GM18867 (cell line): ENCODE measurements at regions not wholly inside any gene's neighbourhood (a gene's known extent, or its start where the extent isn't known, plus 50 kb on each side); places are given as distances from the start of the nearest gene placed in this dataset.
"Not testable (repeated sequence)": the region's sequence is repeated elsewhere in the genome, so short reads cannot be mapped to it uniquely, and the experiment has no call there.

Source experiments
- ATAC-seq: cut with Tn5 transposase; IDR thresholded peaks from one replicate; pipeline ENCODE4 v1.9.1; 2021; ENCODE audit warnings: mild to moderate bottlenecking, moderate library complexity; ENCODE audit not compliant: unreplicated experiment

DNA sequence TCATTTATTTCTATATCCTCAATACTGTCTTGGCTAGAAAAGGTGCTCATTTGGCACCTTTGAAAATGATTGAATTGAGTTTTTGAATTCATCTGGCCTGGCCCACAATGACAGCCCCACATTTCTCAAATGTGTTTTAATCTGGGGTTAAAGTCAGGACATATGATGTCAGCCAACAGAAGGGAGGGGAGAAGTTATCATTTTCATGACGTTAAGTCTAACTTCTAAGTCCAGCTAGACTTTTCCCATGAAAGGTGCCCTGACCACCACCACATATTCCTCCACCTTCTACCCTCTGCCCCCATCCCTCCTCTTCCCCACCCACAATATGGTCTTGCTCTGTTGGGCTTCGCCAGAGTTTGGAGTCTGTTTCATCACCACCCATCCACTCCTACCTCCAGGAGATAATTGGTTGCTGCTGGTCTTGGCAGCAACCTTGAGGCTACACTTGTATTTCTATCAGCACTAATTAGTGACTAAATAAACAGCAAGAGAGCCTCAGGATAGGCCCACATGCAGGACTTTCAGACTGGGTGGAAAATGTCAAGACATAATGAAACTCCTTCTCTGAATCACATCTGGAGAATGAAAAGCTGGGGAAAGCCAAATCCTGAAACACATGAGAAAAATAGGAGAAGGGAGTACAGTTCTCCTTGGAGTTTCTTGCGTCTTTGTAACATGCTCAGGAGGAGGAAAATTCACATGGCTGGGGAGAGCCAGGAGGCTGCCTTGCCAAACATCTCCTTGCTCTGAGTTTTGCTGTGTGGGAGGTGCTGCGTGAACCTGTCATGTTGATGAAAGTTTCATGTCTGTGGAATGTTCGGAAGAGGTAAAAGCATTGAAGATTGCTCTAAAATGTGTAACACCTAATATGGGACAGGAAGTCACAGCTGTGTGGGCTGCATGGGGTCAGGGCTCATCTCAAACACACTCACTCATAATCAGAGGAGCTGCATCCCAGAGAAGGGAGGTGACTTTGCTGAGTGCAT lies 544.7 kb upstream of the KLF4 start:
- no peak for ATAC-seq

- ATAC-seq, result not testable (repeated sequence)
Observed at GRCh38 chr9:108032079-108032478, 542.5 kb upstream of the KLF4 start.

DNA sequence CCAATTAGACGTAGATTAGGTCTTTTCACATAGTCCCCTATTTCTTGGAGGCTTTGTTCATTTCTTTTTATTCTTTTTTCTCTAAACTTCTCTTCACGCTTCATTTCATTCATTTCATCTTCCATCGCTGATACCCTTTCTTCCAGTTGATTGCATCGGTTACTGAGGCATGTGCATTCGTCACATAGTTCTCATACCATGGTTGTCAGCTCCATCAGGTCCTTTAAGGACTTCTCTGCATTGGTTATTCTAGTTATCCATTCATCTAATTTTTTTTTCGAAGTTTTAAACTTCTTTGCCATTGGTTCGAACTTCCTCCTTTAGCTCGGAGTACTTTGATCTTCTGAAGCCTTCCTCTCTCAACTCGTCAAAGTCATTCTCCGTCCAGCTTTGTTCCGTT lies 541.7 kb upstream of the KLF4 start:
- not testable (repeated sequence) for ATAC-seq

DNA sequence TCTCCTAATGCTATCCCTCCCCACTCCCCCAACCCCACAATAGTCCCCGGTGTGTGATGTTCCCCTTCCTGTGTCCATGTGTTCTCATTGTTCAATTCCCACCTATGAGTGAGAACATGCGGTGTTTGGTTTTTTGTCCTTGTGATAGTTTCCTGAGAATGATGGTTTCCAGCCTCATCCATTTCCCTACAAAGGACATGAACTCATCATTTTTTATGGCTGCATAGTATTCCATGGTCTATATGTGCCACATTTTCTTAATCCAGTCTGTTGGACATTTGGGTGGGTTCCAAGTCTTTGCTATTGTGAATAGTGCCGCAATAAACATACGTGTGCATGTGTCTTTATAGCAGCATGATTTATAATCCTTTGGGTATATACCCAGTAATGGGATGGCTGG lies 537.1 kb upstream of the KLF4 start:
- not testable (repeated sequence) for ATAC-seq

GRCh38 chr9:108024604-108025003 lies 535.0 kb upstream of the KLF4 start:
- no peak for ATAC-seq

DNA sequence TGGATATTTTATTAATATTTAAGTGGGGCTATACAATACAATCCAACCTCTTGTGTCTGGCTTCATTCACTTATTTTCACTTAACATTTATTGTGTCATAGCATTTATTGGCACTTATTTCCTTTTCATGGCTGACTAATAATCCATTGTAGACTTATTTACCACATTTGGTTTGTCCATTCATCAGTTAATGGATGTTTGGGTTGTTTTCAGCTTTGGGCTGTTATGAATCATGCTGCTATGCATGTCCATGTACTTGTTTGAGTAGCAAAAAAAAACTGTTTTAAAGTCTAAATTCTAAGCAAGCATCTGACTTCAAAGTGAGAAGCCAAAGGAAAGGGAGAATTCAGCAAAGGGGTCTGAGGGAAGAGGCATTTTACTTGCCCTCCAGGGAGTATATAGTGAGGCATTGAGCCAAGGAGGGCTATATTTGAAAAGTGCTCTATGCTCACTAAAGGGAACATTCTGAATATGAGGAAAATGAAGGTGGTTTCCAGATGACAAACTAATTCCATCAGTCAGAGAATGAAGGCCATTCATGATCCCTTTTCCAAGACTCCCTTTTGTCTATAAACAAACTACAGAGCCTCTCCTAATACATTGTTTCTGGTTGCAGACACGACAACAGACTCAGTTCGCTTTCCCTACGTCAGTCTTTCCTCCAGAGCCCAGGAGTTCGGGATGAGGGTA lies 532.8 kb upstream of the KLF4 start:
- ATAC-seq, result no peak

DNA sequence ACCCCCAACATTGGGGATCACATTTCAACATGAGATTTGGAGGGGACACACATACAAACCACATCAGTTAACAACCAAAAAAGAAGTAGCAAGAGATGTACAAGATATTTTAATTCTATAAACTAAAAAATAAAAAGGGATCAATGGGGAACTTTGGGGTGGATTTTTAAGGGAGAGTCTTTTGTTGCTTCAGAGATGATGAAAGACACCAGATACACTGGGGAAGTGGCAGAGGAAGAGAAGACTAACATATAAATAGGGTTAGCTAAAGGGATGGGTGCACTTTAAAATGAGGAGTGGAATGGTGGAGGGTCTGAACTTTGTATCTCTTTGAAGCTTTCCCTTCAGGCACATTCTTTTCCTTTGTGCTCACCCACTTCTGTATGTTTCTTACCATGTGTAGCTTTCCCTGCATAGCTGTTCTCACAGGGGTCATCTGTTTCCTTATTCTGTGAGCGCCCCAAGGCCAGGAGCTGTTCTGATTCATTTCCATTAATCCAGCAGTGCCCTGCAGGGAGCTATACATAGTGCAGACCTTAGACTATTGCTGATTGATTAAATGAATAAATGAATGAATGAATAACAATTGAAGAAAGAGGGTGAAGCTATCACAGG lies 531.6 kb upstream of the KLF4 start:
- ATAC-seq, result no peak

DNA sequence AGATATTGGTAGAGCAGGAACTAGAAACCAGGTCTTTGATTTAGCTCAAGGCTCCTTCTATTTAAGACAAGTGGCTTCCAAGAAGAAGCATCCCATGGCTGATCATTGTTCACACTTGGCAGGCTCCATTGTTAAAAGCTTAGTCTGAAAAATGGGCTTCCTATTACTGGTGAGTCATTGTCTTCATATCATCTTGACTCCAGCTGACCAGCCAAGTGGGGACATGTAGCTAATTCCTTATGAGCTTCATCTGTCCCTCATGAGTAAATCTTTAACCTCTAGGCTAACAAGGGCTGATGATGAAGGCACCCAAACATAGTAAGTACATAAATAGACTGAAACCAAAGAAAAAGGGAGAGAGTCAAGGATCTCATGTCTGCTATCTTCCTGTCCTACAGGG lies 530.3 kb upstream of the KLF4 start:
- ATAC-seq, result no peak

GRCh38 chr9:108017671-108018070 lies 528.1 kb upstream of the KLF4 start:
- ATAC-seq, result no peak

DNA sequence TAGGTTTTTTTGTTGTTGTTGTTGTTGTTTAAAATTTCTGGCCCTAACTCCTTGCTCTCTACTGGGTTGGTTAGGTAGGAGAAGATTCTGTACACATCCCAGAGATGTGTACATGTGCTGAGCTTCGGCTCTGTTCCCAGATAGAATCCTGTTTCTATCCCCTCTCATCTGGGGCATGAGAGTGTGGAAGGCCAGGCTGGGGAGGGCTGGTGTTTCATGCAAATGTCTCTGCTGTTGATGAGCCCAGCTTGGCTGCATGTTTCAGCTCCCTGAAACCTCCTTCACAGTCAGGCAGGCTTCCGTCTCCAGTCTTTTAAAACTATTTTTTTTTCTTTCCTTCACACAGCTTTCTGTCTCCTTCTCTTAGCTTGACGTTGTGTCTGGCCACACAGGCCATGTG lies 526.9 kb upstream of the KLF4 start:
- ATAC-seq, result no peak

- no peak for ATAC-seq
Observed at GRCh38 chr9:108015690-108016089, 526.1 kb upstream of the KLF4 start.

GRCh38 chr9:108014353-108014752 lies 524.8 kb upstream of the KLF4 start:
- no peak for ATAC-seq

DNA sequence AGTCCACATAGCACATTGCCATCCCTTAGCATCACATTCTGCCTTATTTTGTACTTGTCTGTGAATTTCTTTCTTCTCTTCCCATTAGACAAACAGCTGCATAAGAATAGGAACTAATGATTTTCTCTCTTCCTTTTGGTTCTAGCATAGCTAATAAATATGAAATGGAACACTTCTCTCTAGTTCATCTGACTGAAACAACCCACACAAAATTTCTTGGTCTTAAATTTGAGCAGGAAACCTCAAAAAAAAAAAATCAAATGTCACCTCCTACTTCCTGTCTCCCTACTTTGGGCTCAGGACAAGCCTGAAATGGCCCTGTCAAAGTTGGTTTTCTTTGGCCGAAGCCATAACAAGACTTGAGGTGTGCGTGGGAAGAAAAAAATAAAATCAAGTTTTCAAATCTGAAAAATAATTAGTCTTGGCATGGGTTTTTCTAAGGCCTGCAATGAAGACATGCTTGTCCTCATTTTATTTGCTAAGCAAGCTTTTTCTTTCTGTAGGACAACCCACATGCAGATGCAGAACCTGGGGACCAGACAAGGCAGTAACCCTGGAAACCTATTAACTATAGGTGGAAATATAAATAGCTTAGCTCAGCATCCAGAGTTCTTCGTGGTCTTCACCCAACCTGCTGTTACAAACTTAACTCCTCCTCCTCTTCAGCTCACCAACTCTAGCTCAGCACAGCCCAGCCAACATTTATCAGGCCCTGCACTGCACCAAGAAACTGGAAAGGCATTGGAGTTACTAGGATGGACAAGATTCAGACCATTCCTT lies 523.5 kb upstream of the KLF4 start:
- ATAC-seq, result no peak

DNA sequence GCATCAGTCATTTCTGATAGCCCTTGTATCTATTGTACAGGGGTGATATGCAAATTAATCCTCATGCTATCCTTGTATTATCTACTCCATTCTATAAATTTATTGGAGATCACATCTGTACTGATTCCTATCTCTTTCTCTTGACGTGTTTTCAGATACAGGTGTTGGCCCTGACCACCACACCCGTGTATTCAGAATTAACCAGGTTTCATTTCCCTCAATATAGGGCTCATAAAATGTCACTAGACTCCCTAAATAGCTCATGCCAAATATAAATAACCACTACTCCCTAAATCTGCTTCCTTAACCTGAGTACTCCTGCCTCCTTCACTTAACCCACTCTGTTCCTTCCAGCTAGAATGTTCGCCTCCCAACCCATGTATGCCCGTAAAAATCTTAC lies 522.8 kb upstream of the KLF4 start:
- no peak for ATAC-seq

DNA sequence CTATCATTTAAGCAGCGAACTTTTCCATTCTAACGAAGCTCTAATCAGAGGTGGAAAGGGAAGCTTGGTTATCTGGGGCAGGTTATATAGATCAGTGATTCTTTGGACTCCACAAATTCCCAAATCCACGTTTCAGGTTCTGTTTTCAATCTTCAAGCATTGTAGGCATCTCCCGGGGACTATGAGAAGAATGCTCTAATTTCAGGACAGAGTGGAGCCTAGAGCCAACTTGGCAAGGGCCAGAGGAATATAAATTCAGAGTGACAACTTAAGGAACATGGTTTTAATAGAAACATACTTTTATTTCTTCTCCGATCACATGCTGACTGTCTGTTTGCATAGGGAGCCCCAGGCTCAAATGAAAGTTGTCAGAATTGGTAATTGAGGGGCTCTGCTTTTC lies 514.0 kb upstream of the KLF4 start:
- ATAC-seq, result no peak

- no peak for ATAC-seq
Observed at GRCh38 chr9:108002371-108002956, 512.9 kb upstream of the KLF4 start.

DNA sequence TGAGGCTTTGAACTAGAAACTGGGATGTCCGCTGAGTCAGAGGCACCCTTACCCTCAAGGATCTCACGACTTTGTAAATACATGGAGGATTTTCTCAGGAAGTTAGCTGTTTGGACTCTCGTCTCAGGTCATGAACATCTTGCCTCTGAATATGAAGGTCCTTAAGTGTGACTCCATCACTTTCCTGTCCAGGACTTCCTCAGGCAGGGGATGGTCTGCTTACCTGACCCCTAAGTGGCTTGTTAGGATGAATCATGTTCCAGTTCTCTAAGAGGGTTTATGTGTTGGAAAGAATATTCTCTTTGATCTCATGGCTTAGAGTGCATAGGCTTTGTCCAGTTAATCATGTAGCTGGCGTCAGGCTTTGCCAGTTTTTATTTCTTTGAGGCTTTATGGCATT lies 511.7 kb upstream of the KLF4 start:
- no peak for ATAC-seq

DNA sequence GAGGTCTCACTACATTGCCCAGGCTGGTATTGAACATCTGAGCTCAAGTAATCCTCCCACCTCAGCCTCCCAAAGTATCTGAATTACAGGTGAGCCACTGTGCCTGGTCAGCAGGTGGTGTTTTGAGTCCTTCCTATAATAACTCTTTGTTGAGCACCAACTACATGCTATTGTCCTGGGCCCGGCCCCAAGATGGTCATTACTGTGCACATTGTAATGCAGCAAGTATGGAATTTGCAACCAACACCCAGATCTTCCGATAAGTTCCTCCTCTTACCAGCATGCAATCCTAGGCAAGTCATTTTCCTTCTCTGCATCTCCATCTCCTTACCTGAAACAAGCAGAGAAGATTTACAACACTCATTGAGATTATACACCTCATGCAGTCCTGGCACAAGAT lies 510.3 kb upstream of the KLF4 start:
- ATAC-seq, result no peak

DNA sequence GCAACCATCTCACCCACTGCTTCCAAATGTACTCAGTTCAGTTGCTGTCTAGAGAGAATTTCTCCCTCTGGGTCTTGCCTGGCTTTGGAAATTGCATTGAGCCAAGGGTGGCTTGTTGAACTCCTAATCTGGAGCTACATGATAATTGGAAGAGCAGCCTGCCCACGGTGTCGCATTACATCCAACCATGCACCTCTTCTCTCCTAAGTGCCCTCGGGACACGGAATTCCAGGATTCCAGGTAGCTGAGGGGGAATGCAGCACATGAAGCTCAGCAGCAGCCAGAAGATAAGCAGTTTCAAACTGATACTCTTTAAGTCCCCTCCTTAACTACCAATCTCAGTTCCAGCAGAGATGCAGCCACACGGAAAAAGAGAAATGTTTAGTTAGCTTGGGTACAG lies 509.4 kb upstream of the KLF4 start:
- ATAC-seq, result no peak

DNA sequence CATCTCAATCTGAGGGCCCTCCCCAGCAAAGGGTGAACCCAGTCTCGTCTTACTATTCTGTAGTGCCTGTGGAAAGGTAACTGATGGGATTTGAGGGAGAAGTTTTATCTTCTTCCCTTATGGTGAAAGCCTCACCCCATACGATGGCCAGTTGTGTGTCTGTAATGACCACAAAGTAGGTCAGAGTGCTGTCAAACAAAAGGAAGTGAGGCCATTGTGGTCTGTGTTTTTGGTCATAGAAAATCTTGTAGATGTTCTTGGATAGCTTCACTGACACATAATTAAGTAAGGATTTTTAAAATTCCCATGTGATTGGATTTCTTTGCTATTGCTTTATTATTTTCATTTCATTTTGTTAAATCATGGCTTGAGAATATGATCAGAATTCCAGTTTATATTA lies 505.1 kb upstream of the KLF4 start:
- ATAC-seq, result no peak

DNA sequence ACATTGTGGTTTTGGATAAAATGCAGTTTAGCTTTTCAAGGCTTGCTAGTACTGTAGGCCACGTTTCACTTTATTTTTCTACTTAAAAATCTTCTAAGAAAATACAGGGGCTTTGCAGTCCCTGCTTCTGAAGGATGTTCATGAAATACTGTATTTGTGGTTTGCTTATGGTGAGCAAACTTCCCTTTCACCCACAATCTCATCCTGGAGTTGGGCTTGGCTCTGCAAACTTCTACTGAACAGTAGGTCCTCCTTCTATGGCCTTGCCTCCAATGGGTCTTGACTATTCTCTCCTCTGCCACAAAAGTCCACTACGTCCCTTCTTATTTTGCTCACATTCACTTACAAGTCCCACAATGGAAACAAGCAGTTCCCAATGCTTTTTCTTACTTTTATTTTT lies 502.7 kb upstream of the KLF4 start:
- no peak for ATAC-seq
